ENCODE measurements at regions not wholly inside any gene's neighbourhood (a gene's known extent, or its start where the extent isn't known, plus 50 kb on each side); places are given as distances from the start of the nearest gene placed in this dataset.
"Not testable (repeated sequence)": the region's sequence is repeated elsewhere in the genome, so short reads cannot be mapped to it uniquely, and the experiment has no call there.

GRCh38 chr11:42774567-42774966 is 537.2 kb upstream of the API5 start:
- Mint-ChIP-seq H3K4me1 (no peaks in the 10 kb centered on the region), H3K27me3 (no peaks in the 10 kb centered on the region), H3K4me3 (no peak overlapping the region), H3K36me3 (ENCODE audit: low read depth) (no peaks in the 10 kb centered on the region), H3K9me3 (peaks cover 2% of the 10 kb centered on the region), H3K27ac (no peak overlapping the region)
- CTCF ChIA-PET = no interaction called here
- TF ChIP-seq, protein P1, sequence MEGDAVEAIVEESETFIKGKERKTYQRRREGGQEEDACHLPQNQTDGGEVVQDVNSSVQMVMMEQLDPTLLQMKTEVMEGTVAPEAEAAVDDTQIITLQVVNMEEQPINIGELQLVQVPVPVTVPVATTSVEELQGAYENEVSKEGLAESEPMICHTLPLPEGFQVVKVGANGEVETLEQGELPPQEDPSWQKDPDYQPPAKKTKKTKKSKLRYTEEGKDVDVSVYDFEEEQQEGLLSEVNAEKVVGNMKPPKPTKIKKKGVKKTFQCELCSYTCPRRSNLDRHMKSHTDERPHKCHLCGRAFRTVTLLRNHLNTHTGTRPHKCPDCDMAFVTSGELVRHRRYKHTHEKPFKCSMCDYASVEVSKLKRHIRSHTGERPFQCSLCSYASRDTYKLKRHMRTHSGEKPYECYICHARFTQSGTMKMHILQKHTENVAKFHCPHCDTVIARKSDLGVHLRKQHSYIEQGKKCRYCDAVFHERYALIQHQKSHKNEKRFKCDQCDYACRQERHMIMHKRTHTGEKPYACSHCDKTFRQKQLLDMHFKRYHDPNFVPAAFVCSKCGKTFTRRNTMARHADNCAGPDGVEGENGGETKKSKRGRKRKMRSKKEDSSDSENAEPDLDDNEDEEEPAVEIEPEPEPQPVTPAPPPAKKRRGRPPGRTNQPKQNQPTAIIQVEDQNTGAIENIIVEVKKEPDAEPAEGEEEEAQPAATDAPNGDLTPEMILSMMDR (IDR thresholded peaks at IDR 0.05) = no peak
- ATAC-seq (ENCODE audit: low read depth) = no peak
- no peak for DNase-seq
- POLR2A ChIA-PET = no interaction called here
- intact Hi-C loops (cut with micrococcal nuclease) = no loop called here

GRCh38 chr11:42777776-42778175 is 534.0 kb upstream of the API5 start:
- CTCF ChIA-PET = no interaction called here
- intact Hi-C loops (cut with micrococcal nuclease) = no loop called here

DNA sequence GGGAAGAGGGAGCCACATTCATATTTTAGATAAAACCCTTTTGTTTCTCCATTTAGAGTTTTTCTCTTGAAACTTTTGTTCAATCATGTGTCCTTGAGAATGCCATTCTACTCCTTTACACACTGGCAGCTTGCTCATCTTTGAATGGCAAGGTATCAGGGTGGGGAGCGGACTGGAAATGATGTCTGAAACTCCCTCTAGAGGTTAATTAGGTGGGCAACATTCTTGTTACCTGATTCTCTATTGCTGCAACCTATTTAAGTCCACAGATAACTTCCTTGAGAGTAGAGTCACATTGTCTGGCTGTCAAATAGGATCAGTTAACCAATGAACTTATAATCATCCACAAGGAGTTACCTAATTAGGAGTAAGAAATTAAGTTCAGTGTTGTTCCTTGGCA is 533.6 kb upstream of the API5 start:
- ATAC-seq (ENCODE audit: low read depth) = no peak
- H3K36me3 Mint-ChIP-seq (ENCODE audit: low read depth) = no peaks in the 10 kb centered on the region
- CTCF ChIA-PET = no interaction called here

More at GRCh38 chr11:42777776-42778175, 534.0 kb upstream of the API5 start:
- ATAC-seq (ENCODE audit: low read depth) (no peak), DNase-seq (no peak)
- Mint-ChIP-seq H3K36me3 (ENCODE audit: low read depth) (no peaks in the 10 kb centered on the region), H3K27ac (no peak overlapping the region), H3K27me3 (no peaks in the 10 kb centered on the region), H3K4me3 (no peak overlapping the region), H3K9me3 (peaks cover 3% of the 10 kb centered on the region), H3K4me1 (no peaks in the 10 kb centered on the region)
- POLR2A ChIA-PET = no interaction called here
- TF ChIP-seq, protein P1 (IDR thresholded peaks at IDR 0.05) = no peak

GRCh38 chr11:42779555-42779954 is 532.2 kb upstream of the API5 start:
- H3K9me3 Mint-ChIP-seq = peaks cover 3% of the 10 kb centered on the region
- H3K27ac Mint-ChIP-seq = no peak overlapping the region
- H3K4me1 Mint-ChIP-seq = no peaks in the 10 kb centered on the region
- no peaks in the 10 kb centered on the region for H3K36me3 Mint-ChIP-seq (ENCODE audit: low read depth)
- H3K4me3 Mint-ChIP-seq = no peak overlapping the region
- H3K27me3 Mint-ChIP-seq = no peaks in the 10 kb centered on the region
- intact Hi-C loops (cut with micrococcal nuclease) = no loop called here
- ATAC-seq (ENCODE audit: low read depth) (no peak), DNase-seq (no peak)
- TF ChIP-seq, protein P1 (IDR thresholded peaks at IDR 0.05) = no peak
- CTCF ChIA-PET = no interaction called here
- POLR2A ChIA-PET = no interaction called here

More for the DNA sequence above, 533.6 kb upstream of the API5 start:
- H3K4me3 Mint-ChIP-seq = no peak overlapping the region
- no peaks in the 10 kb centered on the region for H3K4me1 Mint-ChIP-seq
- DNase-seq = no peak
- H3K27me3 Mint-ChIP-seq = no peaks in the 10 kb centered on the region
- TF ChIP-seq, protein P1 (IDR thresholded peaks at IDR 0.05) = no peak
- POLR2A ChIA-PET = no interaction called here
- H3K27ac Mint-ChIP-seq = no peak overlapping the region
- peaks cover 3% of the 10 kb centered on the region for H3K9me3 Mint-ChIP-seq
- intact Hi-C loops (cut with micrococcal nuclease) = no loop called here

GRCh38 chr11:42786981-42787380 is 524.8 kb upstream of the API5 start:
- H3K27ac Mint-ChIP-seq = no peak overlapping the region
- ChIA-PET POLR2A (no interaction called here), CTCF (no interaction called here)
- TF ChIP-seq, protein P1 (IDR thresholded peaks at IDR 0.05) = no peak
- H3K4me3 Mint-ChIP-seq = no peak overlapping the region
- intact Hi-C loops (cut with micrococcal nuclease) = no loop called here
- H3K27me3 Mint-ChIP-seq = no peaks in the 10 kb centered on the region
- H3K4me1 Mint-ChIP-seq = no peaks in the 10 kb centered on the region
- H3K9me3 Mint-ChIP-seq = peaks cover 7% of the 10 kb centered on the region
- ATAC-seq (ENCODE audit: low read depth) (no peak), DNase-seq (no peak)
- H3K36me3 Mint-ChIP-seq (ENCODE audit: low read depth) = no peaks in the 10 kb centered on the region

DNA sequence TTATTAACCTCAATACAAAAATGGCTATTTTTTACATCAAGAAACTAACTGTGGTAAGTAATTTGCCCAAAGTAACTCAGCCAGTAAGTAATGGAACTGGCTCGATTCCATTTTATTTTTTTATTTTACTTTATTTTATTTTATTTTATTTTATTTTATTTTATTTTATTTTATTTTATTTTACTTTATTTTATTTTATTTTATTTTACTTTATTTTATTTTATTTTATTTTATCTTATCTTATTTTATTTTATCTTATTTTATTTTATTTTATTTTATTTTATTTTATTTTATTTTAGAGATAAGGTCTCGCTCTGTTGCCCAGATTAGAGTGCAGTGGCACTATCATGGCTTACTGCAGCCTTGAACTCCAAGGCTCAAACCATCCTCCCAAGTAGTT is 516.3 kb upstream of the API5 start:
- H3K9me3 Mint-ChIP-seq; ATAC-seq (ENCODE audit: low read depth); H3K27ac Mint-ChIP-seq; intact Hi-C loops (cut with micrococcal nuclease); H3K4me1 Mint-ChIP-seq; H3K4me3 Mint-ChIP-seq; H3K36me3 Mint-ChIP-seq (ENCODE audit: low read depth); CTCF ChIA-PET; H3K27me3 Mint-ChIP-seq; DNase-seq; POLR2A ChIA-PET: not testable (repeated sequence)

Data from activated B cell treated with CpG ODN at 0.5 μM for 24 hours (primary cell).